CD4-positive, alpha-beta T cell treated with Interleukin-21 for 1 hour (primary cell): ENCODE measurements at regions not wholly inside any gene's neighbourhood (a gene's known extent, or its start where the extent isn't known, plus 50 kb on each side); places are given as distances from the start of the nearest gene placed in this dataset.

ENCODE experiments used
- DNase-seq: peaks from one replicate; pipeline ENCODE4 v3.0.0-alpha.2; 2020

- DNase-seq, result no peak
Observed at GRCh38 chr12:11568762-11569478, 80.6 kb upstream of the ETV6 start.

- DNase-seq, result no peak
Observed at GRCh38 chr12:11569716-11570115, 79.8 kb upstream of the ETV6 start.

GRCh38 chr12:11573880-11574279 is 75.6 kb upstream of the ETV6 start:
- DNase-seq, result no peak

GRCh38 chr12:11576104-11576503 is 73.4 kb upstream of the ETV6 start:
- no peak for DNase-seq

GRCh38 chr12:11577658-11578260 is 71.7 kb upstream of the ETV6 start:
- no peak for DNase-seq

GRCh38 chr12:11578461-11578993 is 70.9 kb upstream of the ETV6 start:
- DNase-seq, result no peak

GRCh38 chr12:11580125-11580751 is 69.2 kb upstream of the ETV6 start:
- DNase-seq, result no peak

- peak; percentile 77 for DNase-seq
Observed at GRCh38 chr12:11581179-11581755, 68.2 kb upstream of the ETV6 start.

GRCh38 chr12:11584221-11584855 is 65.1 kb upstream of the ETV6 start:
- DNase-seq, result no peak

- no peak for DNase-seq
Observed at GRCh38 chr12:11592484-11592883, 57.0 kb upstream of the ETV6 start.

- no peak for DNase-seq
Observed at GRCh38 chr12:11593013-11593412, 56.5 kb upstream of the ETV6 start.

GRCh38 chr12:11595080-11595479 is 54.4 kb upstream of the ETV6 start:
- DNase-seq, result no peak

- no peak for DNase-seq
Observed at GRCh38 chr12:11596141-11596540, 53.3 kb upstream of the ETV6 start.

- DNase-seq, result no peak
Observed at GRCh38 chr12:11598900-11599299, 50.6 kb upstream of the ETV6 start.
